Mesenchymal stem cell (in vitro differentiated cells and primary cell): ENCODE measurements at regions not wholly inside any gene's neighbourhood (a gene's known extent, or its start where the extent isn't known, plus 50 kb on each side); places are given as distances from the start of the nearest gene placed in this dataset.

Experiments used
- DNase-seq: peaks from one replicate; pipeline ENCODE4 v3.0.0-alpha.2; 2013
- H2AFZ ChIP-seq: one replicate; pipeline ENCODE4 v1.6.1; 2013; ENCODE audit warnings: low read depth, mild to moderate bottlenecking, control low read depth, inconsistent platforms, low read length, moderate library complexity
- H2AK5ac ChIP-seq: 2 replicates; pipeline ENCODE4 v1.6.1; 2013; ENCODE audit warnings: low read length, moderate library complexity, mild to moderate bottlenecking, inconsistent platforms; ENCODE audit not compliant: severe bottlenecking
- H2BK120ac ChIP-seq: one replicate; pipeline ENCODE4 v1.6.1; 2013; ENCODE audit warnings: low read depth, mild to moderate bottlenecking, inconsistent platforms, low read length, moderate library complexity
- H2BK12ac ChIP-seq, 2 experiments: one replicate each; pipeline ENCODE4 v1.6.1; 2013; ENCODE audit warnings: inconsistent platforms in 2 of 2, low read length in 2 of 2, mild to moderate bottlenecking in 2 of 2, moderate library complexity in 2 of 2, control low read depth in 1 of 2
- H2BK15ac ChIP-seq: one replicate; pipeline ENCODE4 v1.6.1; 2013; ENCODE audit warnings: mild to moderate bottlenecking, low read depth, inconsistent platforms; ENCODE audit not compliant: poor library complexity, severe bottlenecking
- H2BK5ac ChIP-seq: 2 replicates; pipeline ENCODE4 v1.6.1; 2013; ENCODE audit warnings: low read depth, mild to moderate bottlenecking, low read length, control low read depth, inconsistent platforms; ENCODE audit not compliant: poor library complexity, severe bottlenecking
- H3K14ac ChIP-seq, 2 experiments: one replicate each; pipeline ENCODE4 v1.6.1; 2013; ENCODE audit warnings: inconsistent platforms in 2 of 2, low read length in 2 of 2, control low read depth in 1 of 2, mild to moderate bottlenecking in 1 of 2, moderate library complexity in 1 of 2
- H3K18ac ChIP-seq, 2 experiments: one replicate each; pipeline ENCODE4 v1.6.1; 2013; ENCODE audit warnings: inconsistent platforms in 2 of 2, low read length in 2 of 2, control low read depth in 1 of 2, low read depth in 1 of 2, mild to moderate bottlenecking in 1 of 2
- H3K23ac ChIP-seq, 2 experiments: one replicate each; pipeline ENCODE4 v1.6.1; 2013; ENCODE audit warnings: inconsistent platforms in 2 of 2, low read length in 2 of 2, mild to moderate bottlenecking in 2 of 2, moderate library complexity in 2 of 2, control low read depth in 1 of 2
- H3K27ac ChIP-seq: 2 replicates; pipeline ENCODE4 v1.5.1; 2013; ENCODE audit warnings: mild to moderate bottlenecking, moderate library complexity, low read length, control low read depth, inconsistent platforms; ENCODE audit not compliant: poor library complexity, severe bottlenecking
- H3K27me3 ChIP-seq, 2 experiments: 2 replicates each; pipeline versions ENCODE4 v1.6.1 to v1.7.0; 2013; ENCODE audit warnings: low read length in 2 of 2, mild to moderate bottlenecking in 2 of 2, moderate library complexity in 2 of 2, control low read depth in 1 of 2, inconsistent platforms in 1 of 2; ENCODE audit not compliant: control insufficient read depth in 1 of 2, insufficient read depth in 1 of 2
- H3K36me3 ChIP-seq, 2 experiments: 2 replicates each; pipeline versions ENCODE4 v1.6.1 to v1.7.0; 2013; ENCODE audit warnings: low read length in 2 of 2, control low read depth in 1 of 2, inconsistent platforms in 1 of 2, low read depth in 1 of 2, mild to moderate bottlenecking in 1 of 2; ENCODE audit not compliant: insufficient read depth in 2 of 2, control insufficient read depth in 1 of 2
- H3K4ac ChIP-seq, 2 experiments: one replicate each; pipeline ENCODE4 v1.6.1; 2013; ENCODE audit warnings: inconsistent platforms in 2 of 2, low read length in 2 of 2, mild to moderate bottlenecking in 2 of 2, moderate library complexity in 2 of 2, control low read depth in 1 of 2, low read depth in 1 of 2
- H3K4me1 ChIP-seq: 2 replicates; pipeline ENCODE4 v1.6.1; 2013; ENCODE audit warnings: low read depth, low read length, control low read depth; ENCODE audit not compliant: control insufficient read depth, insufficient read depth
- H3K4me2 ChIP-seq: 2 replicates; pipeline ENCODE4 v1.6.1; 2013; ENCODE audit warnings: low read length, mild to moderate bottlenecking, inconsistent platforms; ENCODE audit not compliant: poor library complexity, severe bottlenecking
- H3K4me3 ChIP-seq, 2 experiments: 2 replicates each; pipeline versions ENCODE4 v1.5.1 to v1.7.0; 2013; ENCODE audit warnings: low read length in 2 of 2, mild to moderate bottlenecking in 2 of 2, control low read depth in 1 of 2, low read depth in 1 of 2; ENCODE audit not compliant: insufficient read depth in 1 of 2
- H3K79me1 ChIP-seq: replicated peaks from 2 replicates; pipeline ENCODE4 v1.6.1; 2013; ENCODE audit warnings: mild to moderate bottlenecking, control low read depth, low read length, inconsistent platforms; ENCODE audit not compliant: poor library complexity, severe bottlenecking
- H3K9ac ChIP-seq: 2 replicates; pipeline ENCODE4 v1.7.0; 2013; ENCODE audit warnings: mild to moderate bottlenecking, low read length, moderate library complexity
- H3K9me3 ChIP-seq: 2 replicates; pipeline ENCODE4 v1.7.0; 2013; ENCODE audit warnings: mild to moderate bottlenecking, low read length; ENCODE audit not compliant: control insufficient read depth
- H4K8ac ChIP-seq: one replicate; pipeline ENCODE4 v1.6.1; 2013; ENCODE audit warnings: inconsistent platforms, mild to moderate bottlenecking, low read length, moderate library complexity
- H4K91ac ChIP-seq: one replicate; pipeline ENCODE4 v1.6.1; 2013; ENCODE audit warnings: mild to moderate bottlenecking, low read length, inconsistent platforms
- WGBS: methylation state at CpG from one replicate; pipeline ENCODE4 v1.1.7; 2013; ENCODE audit warnings: mixed read lengths; 5-methylcytosine and 5-hydroxymethylcytosine counted together

GRCh38 chr16:85306793-85307551 lies 194.7 kb upstream of the CIBAR2 start:
- peak overlapping the region; percentile 17 for H3K9ac ChIP-seq
- H2BK5ac ChIP-seq, result no peak overlapping the region
- H3K4me1 ChIP-seq, result peaks cover 55% of the 10 kb centered on the region
- H3K27ac ChIP-seq, result no peak overlapping the region
- peaks cover 29% of the 10 kb centered on the region for H3K79me1 ChIP-seq
- H2BK15ac ChIP-seq, result peak overlapping the region; percentile 32
- peak overlapping the region; percentile 26 for H2AK5ac ChIP-seq
- H3K36me3 ChIP-seq, result peaks cover 0 to 4% of the 10 kb centered on the region in 2 experiments
- H3K18ac ChIP-seq, result peak overlapping the region; percentile 79 to 93
- H3K14ac ChIP-seq, result peak overlapping the region; percentile 18 to 88
- no peak for DNase-seq
- H3K4me3 ChIP-seq, result no peak overlapping the region
- peak overlapping the region; percentile 75 to 96 for H2BK12ac ChIP-seq
- H3K27me3 ChIP-seq, result no peaks in the 10 kb centered on the region
- WGBS, result 87% methylated on average over 18 of the region's 19 CpGs
- peak overlapping the region; percentile 88 for H4K91ac ChIP-seq
- peak overlapping the region; percentile 66 for H2BK120ac ChIP-seq
- no peaks in the 10 kb centered on the region for H3K9me3 ChIP-seq
- no peak overlapping the region for H3K23ac ChIP-seq
- peak overlapping the region; percentile 59 to 81 for H3K4ac ChIP-seq
- no peak overlapping the region for H2AFZ ChIP-seq
- H3K4me2 ChIP-seq, result no peak overlapping the region
- peak overlapping the region; percentile 86 for H4K8ac ChIP-seq

DNA sequence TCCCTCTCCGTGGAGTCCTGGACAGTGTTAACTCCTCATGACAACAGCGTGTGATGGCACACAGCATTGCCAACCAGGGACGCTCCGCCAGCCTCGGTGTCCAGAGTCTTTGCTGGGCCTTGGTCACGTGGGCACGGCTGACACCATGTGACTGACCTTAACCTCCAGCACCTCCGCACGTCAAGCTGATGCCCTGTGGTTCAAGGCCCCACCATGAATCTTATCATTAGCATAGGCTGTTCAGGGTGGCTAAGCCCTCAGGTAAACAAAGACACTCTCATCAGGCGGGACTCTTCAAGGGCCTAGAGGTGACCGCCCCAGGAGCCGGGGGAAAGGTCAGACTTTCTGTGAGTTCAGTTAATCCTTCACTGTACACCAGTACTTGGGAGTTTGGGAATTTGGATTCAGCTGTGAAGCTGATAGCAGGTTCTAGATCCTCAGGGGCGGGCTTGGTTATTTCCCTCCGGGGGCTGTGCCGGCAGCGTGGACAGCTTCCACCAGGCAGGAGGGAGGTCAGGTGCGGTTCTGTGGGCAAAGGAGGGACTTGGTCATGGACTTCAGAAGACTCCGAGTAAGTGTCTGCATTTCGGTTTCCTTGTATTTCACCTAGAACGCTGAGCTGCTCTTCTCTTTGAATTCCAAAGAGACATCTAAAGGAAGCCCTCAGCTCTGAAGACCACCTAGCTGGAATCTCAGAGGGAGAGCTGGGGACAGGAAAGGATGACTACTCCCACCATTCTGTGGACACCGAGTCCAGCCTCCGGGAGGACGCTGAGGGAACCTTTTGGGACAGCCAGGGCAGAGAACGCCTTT lies 195.5 kb upstream of the CIBAR2 start:
- Histone ChIP-seq H3K4ac (peak overlapping the region; percentile 24 to 59), H3K9me3 (no peaks in the 10 kb centered on the region), H2AK5ac (no peak overlapping the region), H3K4me3 (no peak overlapping the region), H4K8ac (peak overlapping the region; percentile 75), H2BK120ac (peak overlapping the region; percentile 66), H3K27me3 (no peaks in the 10 kb centered on the region), H3K4me1 (peaks cover 55% of the 10 kb centered on the region), H3K36me3 (peaks cover 0 to 4% of the 10 kb centered on the region in 2 experiments), H4K91ac (peak overlapping the region; percentile 88), H3K27ac (no peak overlapping the region), H3K79me1 (peaks cover 30% of the 10 kb centered on the region), H2AFZ (no peak overlapping the region), H3K9ac (no peak overlapping the region), H3K14ac (no peak overlapping the region), H2BK15ac (peak overlapping the region; percentile 32), H2BK5ac (no peak overlapping the region), H3K18ac (peak overlapping the region; percentile 22 to 63), H3K23ac (no peak overlapping the region), H2BK12ac (peak overlapping the region; percentile 20 to 27), H3K4me2 (no peak overlapping the region)
- 87% methylated on average over 24 of the region's 24 CpGs for WGBS
- no peak for DNase-seq

DNA sequence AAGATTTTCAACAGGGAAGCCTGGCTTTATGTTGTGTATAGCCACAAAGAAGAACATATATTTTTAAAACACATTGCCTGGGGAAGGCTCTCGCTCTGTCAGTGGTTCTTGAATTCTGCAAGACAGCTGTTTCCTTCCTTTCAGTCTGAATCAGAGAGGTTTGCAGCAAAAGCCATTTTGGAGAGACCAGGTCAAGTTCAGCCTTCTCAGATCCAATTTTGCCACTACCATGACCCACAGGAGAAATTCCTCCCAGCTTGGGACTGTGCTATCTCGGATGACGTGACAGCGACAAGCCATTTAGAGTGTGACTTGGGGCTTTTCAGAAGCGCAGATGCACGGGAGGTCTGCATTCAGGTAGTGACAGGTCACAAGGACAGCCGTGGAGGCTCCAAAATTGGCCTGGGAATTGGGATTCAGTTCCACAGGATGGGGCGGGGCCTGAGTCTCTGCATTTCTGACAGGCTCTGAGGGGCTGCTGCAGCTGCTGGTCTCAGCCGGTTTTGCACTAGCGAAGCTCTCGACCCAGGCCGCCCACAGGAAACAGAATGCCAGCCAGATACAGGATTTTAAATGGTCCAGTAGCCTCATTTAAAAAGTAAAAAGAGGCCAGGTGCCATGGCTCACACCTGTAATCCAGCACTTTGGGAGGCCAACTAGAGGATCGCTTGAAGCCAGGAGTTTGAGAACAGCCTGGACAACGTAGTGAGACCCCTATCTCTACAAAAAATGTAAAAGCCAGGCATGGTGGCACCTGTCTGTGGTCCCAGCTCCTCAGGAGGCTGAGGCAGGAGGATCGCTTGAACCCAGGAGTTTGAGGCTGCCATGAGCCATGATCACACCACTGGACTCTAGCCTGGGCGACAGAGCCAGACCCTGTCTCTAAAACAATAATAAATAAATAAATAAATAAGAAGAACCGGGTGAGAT lies 196.6 kb upstream of the CIBAR2 start:
- WGBS, result 72% methylated on average over 15 of the region's 17 CpGs
- Histone ChIP-seq H3K4me1 (peaks cover 56% of the 10 kb centered on the region), H3K4ac (peak overlapping the region; percentile 47 to 76)

More for the DNA sequence above, 196.6 kb upstream of the CIBAR2 start:
- DNase-seq, result no peak
- peak overlapping the region in 1 of 2 experiments; percentile 76 for H2BK12ac ChIP-seq
- no peak overlapping the region for H4K8ac ChIP-seq
- H3K14ac ChIP-seq, result no peak overlapping the region
- H3K4me2 ChIP-seq, result no peak overlapping the region
- peaks cover 25% of the 10 kb centered on the region for H3K79me1 ChIP-seq
- peak overlapping the region; percentile 35 for H2BK120ac ChIP-seq
- H3K36me3 ChIP-seq, result peaks cover 0 to 4% of the 10 kb centered on the region in 2 experiments
- no peak overlapping the region for H3K27ac ChIP-seq
- H3K9me3 ChIP-seq, result no peaks in the 10 kb centered on the region
- no peak overlapping the region for H3K4me3 ChIP-seq
- no peak overlapping the region for H3K23ac ChIP-seq
- H3K9ac ChIP-seq, result no peak overlapping the region
- no peak overlapping the region for H2BK5ac ChIP-seq
- H3K27me3 ChIP-seq, result no peaks in the 10 kb centered on the region
- H3K18ac ChIP-seq, result peak overlapping the region; percentile 23 to 74
- peak overlapping the region; percentile 77 for H2BK15ac ChIP-seq
- no peak overlapping the region for H2AK5ac ChIP-seq
- peak overlapping the region; percentile 57 for H4K91ac ChIP-seq
- H2AFZ ChIP-seq, result no peak overlapping the region
